ENCODE measurements at regions not wholly inside any gene's neighbourhood (a gene's known extent, or its start where the extent isn't known, plus 50 kb on each side); places are given as distances from the start of the nearest gene placed in this dataset.
"Not testable (repeated sequence)": the region's sequence is repeated elsewhere in the genome, so short reads cannot be mapped to it uniquely, and the experiment has no call there.

- no peak for FAIRE-seq
Measured at GRCh38 chr3:89783341-89783927, 676.0 kb downstream of the EPHA3 start.

DNA sequence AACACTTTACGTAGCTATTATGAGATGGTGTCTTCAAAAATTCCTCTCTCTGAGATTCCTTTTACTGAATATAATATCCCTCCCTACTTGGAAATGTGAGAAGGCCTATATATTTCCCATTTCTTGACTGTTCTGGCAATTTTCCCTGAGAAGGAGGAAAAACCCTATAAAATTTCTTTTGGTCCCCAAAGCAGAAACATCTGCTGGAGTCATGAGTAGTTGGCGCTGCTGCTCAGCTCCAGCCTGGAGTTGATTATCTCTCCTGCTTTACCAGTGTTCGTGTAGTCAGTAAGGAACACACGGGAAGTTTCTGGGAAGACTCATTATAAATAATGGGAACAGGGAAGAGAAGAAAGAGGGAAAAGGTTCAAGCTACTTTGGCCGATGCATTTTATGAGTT lies 680.1 kb downstream of the EPHA3 start:
- FAIRE-seq = no peak

DNA sequence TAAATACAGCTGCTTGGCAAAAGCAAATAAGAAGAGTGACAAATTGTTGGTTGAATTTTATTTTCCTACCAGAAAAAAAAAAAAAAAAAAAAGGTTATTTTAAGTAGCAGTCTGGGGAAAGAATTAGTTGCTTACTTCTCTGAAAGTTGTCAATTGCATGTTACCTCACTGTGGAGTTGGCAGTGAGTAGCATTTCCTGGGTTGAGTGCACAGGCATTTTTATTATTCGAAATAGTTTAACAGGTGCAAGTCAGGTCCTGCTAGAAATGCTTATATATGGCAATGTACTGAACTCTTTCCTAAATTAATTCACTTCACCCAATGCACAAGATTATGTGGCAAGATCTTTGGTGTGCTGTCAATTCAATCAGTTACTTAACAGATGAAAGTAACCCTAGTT lies 680.6 kb downstream of the EPHA3 start:
- FAIRE-seq = no peak

- no peak for FAIRE-seq
Measured at GRCh38 chr3:89795506-89795905, 688.1 kb downstream of the EPHA3 start.

DNA sequence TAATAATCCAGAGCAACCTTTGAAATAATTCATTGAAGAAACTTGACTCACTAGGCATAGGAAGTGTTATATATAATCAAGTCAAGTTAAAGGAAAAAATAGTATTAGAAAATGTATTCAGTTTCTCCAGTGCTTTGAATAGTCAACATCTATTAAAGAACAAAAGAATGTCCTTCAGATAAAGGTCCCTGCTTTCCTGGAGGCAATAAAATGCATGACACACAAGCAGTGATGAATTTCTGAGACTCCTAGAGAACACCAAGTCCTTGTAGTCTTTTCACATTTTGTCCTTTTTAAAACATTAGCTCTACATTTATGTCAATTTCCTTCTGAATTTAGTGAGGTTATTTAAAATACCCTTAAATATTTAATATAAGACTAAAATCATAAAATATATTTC lies 695.5 kb downstream of the EPHA3 start:
- no peak for FAIRE-seq

- FAIRE-seq = no peak
Measured at GRCh38 chr3:89803711-89804110, 696.3 kb downstream of the EPHA3 start.

- FAIRE-seq = no peak
Measured at GRCh38 chr3:89806166-89806565, 698.7 kb downstream of the EPHA3 start.

- FAIRE-seq = no peak
Measured at GRCh38 chr3:89808680-89809197, 701.3 kb downstream of the EPHA3 start.

DNA sequence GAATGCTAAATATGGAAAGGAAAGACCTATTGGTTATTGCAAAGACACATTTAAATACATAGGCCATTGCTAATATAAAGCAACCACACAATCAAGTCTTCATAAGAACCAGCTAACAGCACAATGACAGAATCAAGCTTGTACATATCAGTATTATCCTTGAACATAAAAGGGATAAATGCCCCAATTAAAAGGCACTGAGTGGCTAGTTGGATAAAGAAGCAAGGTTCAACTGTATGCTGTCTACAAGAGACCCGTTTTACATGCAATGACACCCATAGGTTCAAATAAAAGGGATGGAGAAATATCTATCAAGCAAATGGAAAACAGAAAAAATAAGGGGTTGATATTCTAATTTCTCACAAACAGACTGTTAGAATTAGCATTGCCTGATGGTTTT lies 706.1 kb downstream of the EPHA3 start:
- no peak for FAIRE-seq

DNA sequence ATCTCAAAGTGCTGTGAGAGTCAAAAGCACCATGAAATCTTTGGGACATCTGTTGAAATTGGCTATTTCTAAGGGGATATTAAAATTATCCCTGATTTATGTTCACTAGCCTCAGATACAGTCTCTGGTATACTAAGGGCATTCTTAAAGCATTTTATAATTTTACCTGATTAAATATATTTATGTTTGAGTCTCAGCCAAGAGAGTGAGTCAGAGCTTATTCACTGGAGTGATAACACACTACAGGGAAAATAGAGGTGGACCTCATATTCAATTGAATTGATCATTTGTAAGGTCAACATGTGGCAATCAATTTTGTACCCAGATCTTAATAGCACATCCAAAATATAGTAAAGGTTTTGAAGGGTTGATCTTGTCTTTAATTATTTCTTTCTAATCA lies 733.6 kb downstream of the EPHA3 start:
- no peak for FAIRE-seq

DNA sequence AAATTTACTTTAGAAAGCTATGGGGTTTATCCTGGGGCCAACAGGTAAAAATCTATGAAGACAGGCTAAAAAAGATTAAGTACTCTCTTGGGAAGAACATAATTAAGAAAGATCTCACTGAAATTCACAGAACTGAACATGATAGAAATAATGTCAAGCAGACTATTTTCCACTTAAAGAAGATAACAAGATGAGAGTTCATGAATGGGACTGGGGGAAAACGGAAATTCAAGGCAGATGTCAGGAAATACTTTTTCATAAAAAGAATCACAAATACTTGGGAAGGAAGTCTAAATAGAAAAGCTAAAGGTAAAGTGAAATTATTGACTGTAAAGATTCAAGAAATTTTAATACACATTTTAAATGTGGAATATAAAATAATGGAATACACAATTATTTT lies 737.6 kb downstream of the EPHA3 start:
- no peak for FAIRE-seq

DNA sequence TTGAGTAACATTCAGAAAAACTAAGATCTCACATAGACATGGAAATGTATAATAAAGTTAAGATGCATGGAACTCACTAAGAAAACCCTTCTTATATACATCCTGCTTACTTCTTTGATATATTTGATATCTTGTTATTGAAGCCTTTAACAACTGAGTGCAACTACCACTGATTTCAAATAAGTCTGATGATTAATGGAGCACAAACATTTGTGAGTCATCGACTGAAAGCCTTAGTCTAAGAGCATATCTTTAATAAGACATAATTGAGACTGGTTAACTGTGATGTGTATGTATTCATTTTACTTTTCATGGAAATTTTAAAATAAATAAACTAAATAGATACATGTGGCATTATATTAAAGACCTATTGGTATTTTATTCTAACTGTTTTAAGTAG lies 740.5 kb downstream of the EPHA3 start:
- FAIRE-seq = no peak

GRCh38 chr3:89851974-89852621 lies 744.7 kb downstream of the EPHA3 start:
- no peak for FAIRE-seq

DNA sequence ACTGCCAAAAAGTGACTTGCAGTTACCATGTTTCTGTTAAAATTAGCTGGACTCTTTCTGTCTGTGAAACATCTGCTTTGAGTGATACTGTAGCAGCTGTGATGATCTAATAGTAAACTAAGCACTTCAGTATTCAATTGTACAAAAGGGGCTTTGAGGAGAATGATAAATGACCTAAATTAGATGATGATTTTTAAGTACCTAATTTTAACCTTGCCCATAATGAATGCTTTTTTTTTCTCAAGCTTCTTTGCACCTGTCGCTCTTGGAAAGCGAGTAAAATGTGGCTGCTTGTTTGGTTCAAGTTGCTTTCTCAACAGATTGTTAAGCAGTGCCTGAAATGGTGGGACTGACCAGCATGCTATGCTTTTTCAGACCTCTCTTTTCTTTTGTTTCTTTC lies 752.3 kb downstream of the EPHA3 start:
- no peak for FAIRE-seq

DNA sequence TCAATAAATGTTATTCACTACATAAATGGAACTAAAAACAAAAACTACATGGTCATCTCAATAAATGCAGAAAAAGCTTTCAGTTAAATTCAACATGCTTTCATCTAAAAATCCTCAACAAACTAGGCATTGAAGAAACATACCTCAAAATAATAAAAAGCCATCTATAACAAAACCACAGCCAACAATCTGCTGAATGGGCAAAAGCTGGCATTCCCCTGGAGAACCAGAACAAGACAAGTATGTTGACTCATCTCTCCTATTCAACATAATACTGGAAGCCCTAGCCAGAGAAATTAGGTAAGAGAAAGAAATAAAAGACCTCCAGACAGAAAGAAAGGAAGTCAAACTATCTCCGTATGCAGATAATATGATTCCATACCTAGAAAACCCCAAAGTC lies 759.9 kb downstream of the EPHA3 start:
- FAIRE-seq = no peak

GRCh38 chr3:89876116-89876515 lies 768.7 kb downstream of the EPHA3 start:
- no peak for FAIRE-seq

DNA sequence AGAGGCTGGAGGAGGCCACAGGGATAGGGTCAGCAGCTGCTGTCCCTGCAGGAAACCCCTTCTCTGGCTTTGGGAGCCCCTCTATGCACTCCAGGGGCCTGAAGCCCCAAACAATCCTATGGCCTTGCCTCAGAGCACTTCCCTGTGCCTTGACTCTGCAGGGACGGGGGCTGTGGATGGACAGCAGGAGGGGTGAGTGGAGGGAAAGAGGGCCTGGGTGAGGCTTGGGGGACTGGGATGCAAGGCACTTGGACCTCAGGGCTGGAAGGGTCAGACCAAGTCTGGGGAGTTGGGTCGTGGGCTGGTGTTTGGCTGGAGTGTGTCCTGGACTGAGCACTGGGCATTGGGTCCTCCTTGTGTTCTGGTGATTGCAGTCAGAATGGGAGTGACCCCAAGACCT lies 769.8 kb downstream of the EPHA3 start:
- no peak for FAIRE-seq

GRCh38 chr3:89889386-89889785 lies 782.0 kb downstream of the EPHA3 start:
- no peak for FAIRE-seq

GRCh38 chr3:89908711-89909213 lies 801.3 kb downstream of the EPHA3 start:
- FAIRE-seq = no peak

DNA sequence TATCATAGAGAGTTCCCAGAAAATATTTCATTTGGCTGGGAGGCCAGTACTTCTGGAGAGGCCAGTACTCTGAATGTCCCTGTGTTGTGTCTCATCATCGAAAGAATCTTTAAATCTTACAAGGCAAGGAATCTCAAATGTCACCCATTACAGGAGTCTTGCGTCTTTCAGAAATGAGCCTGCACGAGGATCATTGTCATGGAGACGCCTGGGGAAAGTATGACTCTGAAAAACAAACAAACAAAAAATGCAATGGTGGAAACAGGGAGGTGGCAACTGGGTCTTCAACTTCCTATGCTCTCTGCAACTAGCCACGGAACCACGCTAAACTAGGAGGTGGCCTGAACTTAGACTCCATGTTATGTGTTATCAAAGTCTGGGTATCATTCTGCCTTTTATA lies 804.6 kb downstream of the EPHA3 start:
- no peak for FAIRE-seq

DNA sequence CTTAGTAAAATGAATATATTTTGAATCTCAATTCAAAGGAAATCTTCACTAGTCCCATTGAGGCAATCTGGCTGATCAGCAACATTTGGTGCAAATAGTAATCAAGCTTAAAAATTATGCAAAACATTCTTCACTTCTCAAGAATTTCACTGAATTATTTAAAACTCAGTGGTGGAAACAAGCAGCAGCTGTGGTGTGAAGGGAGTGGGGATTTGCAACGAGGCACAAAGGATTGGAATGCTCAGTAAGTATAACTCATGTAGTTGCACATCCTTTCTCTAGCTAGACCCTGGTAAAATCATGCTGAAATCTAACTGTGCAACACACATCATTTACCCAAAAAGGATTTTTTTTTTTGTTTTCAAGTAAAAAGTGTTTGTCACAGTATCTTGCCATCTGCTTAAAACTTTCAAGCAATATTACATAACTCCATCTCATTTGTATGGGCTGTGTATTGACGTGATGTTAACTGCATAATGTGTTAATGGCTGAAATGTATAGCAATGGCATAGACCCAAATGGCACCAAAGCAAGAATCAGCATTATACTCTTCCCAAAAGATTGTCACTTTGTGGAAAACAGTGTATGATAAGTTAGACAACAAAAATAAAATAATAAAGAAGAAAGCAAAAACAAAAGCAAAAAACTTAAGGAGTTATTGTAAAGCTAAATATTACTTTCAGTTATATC lies 816.6 kb downstream of the EPHA3 start:
- FAIRE-seq = no peak

- FAIRE-seq = no peak
Measured at GRCh38 chr3:89925976-89926375, 818.6 kb downstream of the EPHA3 start.

GRCh38 chr3:89932882-89933281 lies 825.5 kb downstream of the EPHA3 start:
- no peak for FAIRE-seq

DNA sequence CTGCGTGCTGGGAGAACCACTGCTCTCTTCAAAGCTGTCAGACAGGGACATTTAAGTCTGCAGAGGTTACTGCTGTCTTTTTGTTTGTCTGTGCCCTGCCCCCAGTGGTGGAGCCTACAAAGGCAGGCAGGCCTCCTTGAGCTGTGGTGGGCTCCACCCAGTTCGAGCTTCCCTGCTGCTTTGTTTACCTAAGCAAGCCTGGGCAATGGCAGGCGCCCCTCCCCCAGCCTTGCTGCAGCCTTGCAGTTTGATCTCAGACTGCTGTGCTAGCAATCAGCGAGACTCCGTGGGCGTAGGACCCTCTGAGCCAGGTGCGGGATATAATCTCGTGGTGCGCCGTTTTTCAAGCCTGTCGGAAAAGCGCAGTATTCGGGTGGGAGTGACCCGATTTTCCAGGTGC lies 837.0 kb downstream of the EPHA3 start:
- FAIRE-seq = not testable (repeated sequence)
